Gastrocnemius medialis (tissue), 4 donors: ENCODE measurements at regions not wholly inside any gene's neighbourhood (a gene's known extent, or its start where the extent isn't known, plus 50 kb on each side); places are given as distances from the start of the nearest gene placed in this dataset.

Experiments
- CTCF ChIP-seq, 5 experiments: fragments of 450-650 bp in 3 of 5; fragments of 200-600 bp in 2 of 5; sonication (generic) in 2 of 5; IDR thresholded peaks in 4 of 5; conservative IDR thresholded peaks in 1 of 5; 1 replicate in 4 of 5; 2 replicates in 1 of 5; pipeline ENCODE4 v1.5.1; 2016 to 2019; ENCODE audit warnings: antibody characterized with exemption in 5 of 5, mild to moderate bottlenecking in 3 of 5, moderate library complexity in 3 of 5
- POLR2A ChIP-seq, 2 donors: fragments of 450-650 bp; IDR thresholded peaks; one replicate each; pipeline ENCODE4 v1.6.1; 2017; ENCODE audit warnings: antibody characterized with exemption in 2 of 2, mild to moderate bottlenecking in 2 of 2, moderate library complexity in 2 of 2

GRCh38 chr3:22469995-22470394, 719.0 kb upstream of the ZNF385D start:
- TF ChIP-seq CTCF (IDR thresholded peaks at IDR 0.05 in 4 of 5, conservative IDR thresholded peaks at IDR 0.05 in 1 of 5) (no peak), POLR2A (IDR thresholded peaks at IDR 0.05) (no peak)
